Chondrocyte (in vitro differentiated cells): ENCODE measurements at regions not wholly inside any gene's neighbourhood (a gene's known extent, or its start where the extent isn't known, plus 50 kb on each side); places are given as distances from the start of the nearest gene placed in this dataset.
A peak's percentile ranks its signal among the peaks of the same experiment; 100 is the strongest.

Experiments used
- DNase-seq: peaks from one replicate; pipeline ENCODE4 v3.0.0; 2021; ENCODE audit warnings: mixed read lengths, low spot score
- H3K27ac Mint-ChIP-seq: one replicate; pipeline ENCODE4 v1.8.0; 2021; ENCODE audit warnings: mild to moderate bottlenecking, moderate library complexity, mixed read lengths; ENCODE audit not compliant: unreplicated experiment
- H3K27me3 Mint-ChIP-seq: 2 replicates; pipeline ENCODE4 v1.8.0; 2021; ENCODE audit warnings: low read depth, mixed read lengths
- H3K36me3 Mint-ChIP-seq: 2 replicates; pipeline ENCODE4 v1.8.0; 2021; ENCODE audit warnings: low read depth, mixed read lengths
- H3K4me1 Mint-ChIP-seq: 2 replicates; pipeline ENCODE4 v1.8.0; 2021; ENCODE audit warnings: low read depth, mild to moderate bottlenecking, mixed read lengths
- H3K4me3 Mint-ChIP-seq: one replicate; pipeline ENCODE4 v1.8.0; 2021; ENCODE audit warnings: mild to moderate bottlenecking, moderate library complexity, mixed read lengths; ENCODE audit not compliant: unreplicated experiment
- H3K9me3 Mint-ChIP-seq: 2 replicates; pipeline ENCODE4 v1.8.0; 2021; ENCODE audit warnings: low read depth, mixed read lengths
- TF ChIP-seq, protein P1 (sequence below): fragments of 200-600 bp; sonication (generic); IDR thresholded peaks from 2 replicates; pipeline ENCODE4 v1.5.0; 2021; ENCODE audit warnings: antibody characterized with exemption, mild to moderate bottlenecking, moderate library complexity

DNA sequence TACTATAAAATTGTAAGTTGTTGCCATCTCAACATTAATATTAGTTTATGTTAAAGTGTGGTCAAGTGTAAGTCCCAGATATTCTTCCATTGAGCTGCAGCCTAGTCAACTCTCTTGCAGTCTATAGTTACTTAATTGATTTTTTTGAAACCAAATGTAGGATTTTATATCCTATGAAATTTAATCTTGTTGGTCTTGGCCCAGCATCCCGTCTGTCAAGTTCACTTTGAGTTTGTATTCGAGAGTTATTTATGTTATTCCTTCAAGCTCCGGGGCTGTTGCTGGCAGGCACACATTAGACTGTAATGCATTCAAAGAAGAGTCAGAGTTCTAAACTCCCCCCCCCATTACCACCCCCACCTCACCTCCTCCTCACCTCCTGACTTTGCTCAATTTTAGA, 71.0 kb upstream of the SPACA1 start:
- Mint-ChIP-seq H3K4me3 (no peak overlapping the region), H3K9me3 (peaks cover 3% of the 10 kb centered on the region), H3K4me1 (no peaks in the 10 kb centered on the region), H3K27ac (no peak overlapping the region), H3K27me3 (peaks cover 34% of the 10 kb centered on the region), H3K36me3 (no peaks in the 10 kb centered on the region)
- DNase-seq: no peak
- TF ChIP-seq, protein P1, sequence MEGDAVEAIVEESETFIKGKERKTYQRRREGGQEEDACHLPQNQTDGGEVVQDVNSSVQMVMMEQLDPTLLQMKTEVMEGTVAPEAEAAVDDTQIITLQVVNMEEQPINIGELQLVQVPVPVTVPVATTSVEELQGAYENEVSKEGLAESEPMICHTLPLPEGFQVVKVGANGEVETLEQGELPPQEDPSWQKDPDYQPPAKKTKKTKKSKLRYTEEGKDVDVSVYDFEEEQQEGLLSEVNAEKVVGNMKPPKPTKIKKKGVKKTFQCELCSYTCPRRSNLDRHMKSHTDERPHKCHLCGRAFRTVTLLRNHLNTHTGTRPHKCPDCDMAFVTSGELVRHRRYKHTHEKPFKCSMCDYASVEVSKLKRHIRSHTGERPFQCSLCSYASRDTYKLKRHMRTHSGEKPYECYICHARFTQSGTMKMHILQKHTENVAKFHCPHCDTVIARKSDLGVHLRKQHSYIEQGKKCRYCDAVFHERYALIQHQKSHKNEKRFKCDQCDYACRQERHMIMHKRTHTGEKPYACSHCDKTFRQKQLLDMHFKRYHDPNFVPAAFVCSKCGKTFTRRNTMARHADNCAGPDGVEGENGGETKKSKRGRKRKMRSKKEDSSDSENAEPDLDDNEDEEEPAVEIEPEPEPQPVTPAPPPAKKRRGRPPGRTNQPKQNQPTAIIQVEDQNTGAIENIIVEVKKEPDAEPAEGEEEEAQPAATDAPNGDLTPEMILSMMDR: no peak

DNA sequence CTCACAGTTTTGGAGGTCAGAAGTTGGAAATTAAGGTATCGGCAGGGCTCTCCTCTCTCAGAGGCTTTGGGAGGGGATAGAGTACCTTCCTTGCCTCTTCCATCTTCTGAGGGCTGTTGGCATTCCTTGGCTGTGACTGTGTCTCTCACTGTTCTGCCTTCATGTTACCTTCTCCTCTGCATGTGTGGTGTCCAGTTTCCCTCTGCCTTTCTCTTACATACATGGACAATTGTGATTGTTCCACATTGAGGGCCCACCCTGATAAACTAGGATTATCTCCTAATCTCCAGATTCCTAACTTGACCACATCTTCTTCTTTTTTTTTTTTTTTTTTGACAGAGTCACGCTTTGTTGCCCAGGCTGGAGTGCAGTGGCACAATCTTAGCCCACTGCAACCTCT, 72.1 kb upstream of the SPACA1 start:
- Mint-ChIP-seq H3K27me3 (peaks cover 34% of the 10 kb centered on the region), H3K4me1 (no peaks in the 10 kb centered on the region), H3K9me3 (peaks cover 3% of the 10 kb centered on the region), H3K36me3 (no peaks in the 10 kb centered on the region), H3K4me3 (no peak overlapping the region), H3K27ac (no peak overlapping the region)
- no peak for DNase-seq
- TF ChIP-seq, protein P1: no peak

DNA sequence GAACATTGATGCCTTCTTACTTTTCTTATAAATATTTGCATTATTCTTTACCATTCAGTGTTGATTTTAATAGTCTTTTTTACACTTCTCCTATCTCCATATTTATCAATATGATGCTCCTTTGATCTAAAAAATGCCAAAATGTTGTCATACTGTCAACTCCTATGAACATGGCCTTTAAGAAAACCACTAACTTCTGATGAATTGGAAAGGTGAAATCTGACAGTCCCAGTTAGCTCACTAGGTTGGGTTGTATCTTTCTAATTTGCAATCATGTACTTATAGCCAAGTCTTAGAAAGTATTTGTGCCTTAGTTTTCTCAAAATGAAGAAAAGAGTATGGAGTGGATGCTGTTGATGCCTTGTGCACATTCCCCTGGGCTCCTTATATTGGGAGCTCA, 75.4 kb upstream of the SPACA1 start:
- Mint-ChIP-seq H3K27ac (no peak overlapping the region), H3K27me3 (peaks cover 22% of the 10 kb centered on the region), H3K36me3 (no peaks in the 10 kb centered on the region), H3K4me1 (no peaks in the 10 kb centered on the region), H3K9me3 (peaks cover 3% of the 10 kb centered on the region), H3K4me3 (no peak overlapping the region)
- TF ChIP-seq, protein P1: no peak
- no peak for DNase-seq

DNA sequence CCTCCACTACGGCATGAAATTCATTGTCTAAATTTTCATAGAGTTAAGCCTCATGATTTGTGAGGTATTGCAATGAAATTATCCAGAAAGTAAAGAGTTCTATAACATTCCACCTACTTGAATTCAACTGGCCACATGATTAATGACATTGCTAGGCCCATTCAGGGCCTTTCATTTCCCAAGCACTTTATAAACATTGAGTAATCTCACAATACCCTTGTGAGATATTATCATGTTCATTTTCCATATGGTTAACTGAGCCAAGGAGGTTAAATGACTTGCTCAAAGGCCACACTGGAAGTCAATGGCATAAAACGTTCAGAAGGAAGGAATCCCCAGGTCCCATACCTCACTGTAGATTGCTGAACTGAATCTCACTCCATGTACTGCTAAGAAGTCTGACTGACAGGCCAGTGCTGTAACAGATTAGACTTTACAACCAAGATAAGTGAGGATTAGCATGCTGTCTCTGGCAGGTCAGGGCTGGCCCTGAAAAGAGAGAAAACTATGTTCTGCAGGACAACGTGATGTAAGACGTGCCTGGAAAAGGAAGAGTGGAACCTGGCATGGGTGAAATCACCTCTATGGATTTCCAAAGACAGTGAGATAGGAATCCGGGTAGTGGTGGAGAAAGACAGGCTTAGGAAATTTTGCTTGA, 75.9 kb upstream of the SPACA1 start:
- TF ChIP-seq, protein P1: no peak
- H3K27ac Mint-ChIP-seq: no peak overlapping the region
- H3K27me3 Mint-ChIP-seq: peaks cover 21% of the 10 kb centered on the region
- H3K36me3 Mint-ChIP-seq: no peaks in the 10 kb centered on the region
- DNase-seq: no peak
- no peaks in the 10 kb centered on the region for H3K4me1 Mint-ChIP-seq
- no peak overlapping the region for H3K4me3 Mint-ChIP-seq
- peaks cover 3% of the 10 kb centered on the region for H3K9me3 Mint-ChIP-seq

DNA sequence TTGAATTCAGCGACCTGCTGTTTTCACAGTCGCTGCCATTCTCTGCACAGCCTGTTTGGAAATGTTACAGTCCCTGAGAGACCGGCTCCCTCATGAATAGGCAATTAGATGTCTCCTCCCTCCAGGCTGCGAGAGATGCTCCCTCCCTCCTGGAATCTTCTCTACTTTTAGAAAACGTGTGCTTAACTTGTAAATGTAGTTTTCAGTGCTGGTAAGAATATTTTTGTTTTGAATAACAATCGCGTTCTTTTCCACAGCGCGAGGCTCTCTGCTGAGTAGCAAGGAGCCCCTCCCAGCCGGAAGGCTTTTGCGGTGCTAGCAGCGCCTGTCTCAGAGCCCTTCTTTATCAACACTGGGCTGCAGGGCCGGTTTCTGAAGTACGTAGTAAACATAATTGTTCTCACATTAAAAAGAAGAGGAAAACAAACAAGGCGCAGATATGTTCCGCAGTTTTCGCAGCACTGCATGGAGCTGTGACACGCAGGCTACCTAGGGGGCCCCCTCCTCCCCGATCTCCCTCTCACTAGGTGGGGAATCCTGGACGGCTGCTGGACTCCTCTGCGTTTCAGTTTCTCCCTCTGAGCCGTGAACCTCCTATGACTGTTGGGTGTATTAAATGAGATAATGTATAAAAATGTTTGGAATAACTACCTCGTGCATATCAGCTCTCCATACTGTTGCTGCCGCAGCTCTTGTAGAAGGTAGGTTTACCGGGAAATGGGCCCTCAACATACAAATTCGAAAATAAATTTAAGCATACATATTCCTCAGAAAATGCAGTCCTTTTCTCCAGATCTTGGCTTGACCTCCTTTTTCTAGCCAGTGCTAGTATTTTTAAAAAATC, 79.0 kb upstream of the SPACA1 start:
- Mint-ChIP-seq H3K27me3 (peaks cover 15% of the 10 kb centered on the region), H3K4me1 (no peaks in the 10 kb centered on the region), H3K9me3 (peaks cover 3% of the 10 kb centered on the region), H3K4me3 (no peak overlapping the region), H3K27ac (no peak overlapping the region), H3K36me3 (no peaks in the 10 kb centered on the region)
- TF ChIP-seq, protein P1: peak; percentile 20
- no peak for DNase-seq
